Lung (tissue), 11 donors: ENCODE measurements at regions not wholly inside any gene's neighbourhood (a gene's known extent, or its start where the extent isn't known, plus 50 kb on each side); places are given as distances from the start of the nearest gene placed in this dataset.
A peak's percentile ranks its signal among the peaks of the same experiment; 100 is the strongest.

Source experiments
- ATAC-seq: fragments of 200-7000 bp; cut with Tn5 transposase; one replicate; pipeline ENCODE4 v1.9.1; 2020; ENCODE audit warnings: moderate number of reproducible peaks; ENCODE audit not compliant: insufficient read depth, low FRiP score
- DNase-seq, 3 donors: peaks; one replicate each; pipeline ENCODE4 v3.0.0-alpha.2; 2013 to 2017
- H3K27ac ChIP-seq, 2 donors: one replicate each; pipeline ENCODE4 v1.5.1; 2013; ENCODE audit warnings: mild to moderate bottlenecking in 2 of 2, moderate library complexity in 2 of 2, control low read depth in 1 of 2, inconsistent platforms in 1 of 2, low read depth in 1 of 2, low read length in 1 of 2
- H3K27me3 ChIP-seq, 3 donors: one replicate each; pipeline ENCODE4 v1.5.1; 2013; ENCODE audit warnings: low read length in 2 of 3; ENCODE audit not compliant: control insufficient read depth in 3 of 3, insufficient read depth in 3 of 3
- H3K36me3 ChIP-seq, 4 donors: one replicate each; pipeline ENCODE4 v1.5.1; 2013; ENCODE audit warnings: low read length in 4 of 4, mild to moderate bottlenecking in 1 of 4, moderate library complexity in 1 of 4; ENCODE audit not compliant: control insufficient read depth in 4 of 4, insufficient read depth in 4 of 4
- H3K4me1 ChIP-seq, 5 donors: one replicate each; pipeline ENCODE4 v1.5.1; 2013; ENCODE audit warnings: low read length in 5 of 5, mild to moderate bottlenecking in 2 of 5, moderate library complexity in 1 of 5; ENCODE audit not compliant: control insufficient read depth in 5 of 5, insufficient read depth in 5 of 5
- H3K4me3 ChIP-seq: one replicate; pipeline ENCODE4 v1.5.1; 2013; ENCODE audit warnings: mild to moderate bottlenecking, control low read depth, moderate library complexity
- H3K9ac ChIP-seq, 2 donors: one replicate each; pipeline ENCODE4 v1.5.1; 2013; ENCODE audit warnings: low read length in 2 of 2, control low read depth in 1 of 2; ENCODE audit not compliant: insufficient read depth in 1 of 2
- H3K9me3 ChIP-seq, 4 donors: one replicate each; pipeline ENCODE4 v1.5.1; 2013; ENCODE audit warnings: low read length in 3 of 4, mild to moderate bottlenecking in 1 of 4, moderate library complexity in 1 of 4; ENCODE audit not compliant: control insufficient read depth in 4 of 4, insufficient read depth in 3 of 4
- WGBS, 2 donors: extraction: QIAGEN DNeasy Blood & Tissue Kit; methylation state at CpG; one replicate each; pipeline ENCODE4 v1.1.7; 2013; 5-methylcytosine and 5-hydroxymethylcytosine counted together
- TF ChIP-seq, protein P1 (sequence below): IDR thresholded peaks from 2 replicates; pipeline ENCODE4 v1.5.1; 2012; ENCODE audit warnings: mild to moderate bottlenecking; ENCODE audit errors: control extremely low read depth, extremely low read depth
- donor health status: control.
- donor health status: control.
- donor health status: Bipolar disorder and iron deficiency.
- donor health status: healthy.
- donor health status: DM: yes; HTN: yes; CAD: no.

DNA sequence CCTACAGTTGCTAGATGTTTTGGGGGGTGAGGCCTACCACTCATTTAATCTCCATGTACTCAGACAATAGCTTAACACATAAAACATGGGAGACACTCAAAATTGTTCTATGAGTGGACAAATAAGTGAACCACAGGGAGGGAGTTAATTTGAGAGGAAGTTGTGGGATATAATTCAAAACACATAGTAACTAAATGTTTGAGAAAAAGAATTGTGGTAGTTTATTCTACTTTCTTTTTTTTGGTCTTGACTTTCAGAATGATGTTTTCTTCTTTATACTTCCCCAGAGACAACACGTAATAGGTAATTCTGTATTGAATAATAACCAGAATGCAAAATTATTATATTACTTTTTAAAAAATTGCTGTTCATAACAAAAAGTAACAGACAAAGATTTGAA is 453.8 kb downstream of the RFPL4B start:
- H3K4me1 ChIP-seq = peaks cover 0 to 7% (median 0%) of the 10 kb centered on the region in 5 donors
- 86 to 97% methylated on average over 1 of the region's 1 CpG for WGBS, 2 donors
- no peak overlapping the region for H3K4me3 ChIP-seq
- H3K9me3 ChIP-seq = no peaks in the 10 kb centered on the region
- ATAC-seq = no peak
- H3K36me3 ChIP-seq = no peaks in the 10 kb centered on the region
- no peak for DNase-seq
- TF ChIP-seq, protein P1, sequence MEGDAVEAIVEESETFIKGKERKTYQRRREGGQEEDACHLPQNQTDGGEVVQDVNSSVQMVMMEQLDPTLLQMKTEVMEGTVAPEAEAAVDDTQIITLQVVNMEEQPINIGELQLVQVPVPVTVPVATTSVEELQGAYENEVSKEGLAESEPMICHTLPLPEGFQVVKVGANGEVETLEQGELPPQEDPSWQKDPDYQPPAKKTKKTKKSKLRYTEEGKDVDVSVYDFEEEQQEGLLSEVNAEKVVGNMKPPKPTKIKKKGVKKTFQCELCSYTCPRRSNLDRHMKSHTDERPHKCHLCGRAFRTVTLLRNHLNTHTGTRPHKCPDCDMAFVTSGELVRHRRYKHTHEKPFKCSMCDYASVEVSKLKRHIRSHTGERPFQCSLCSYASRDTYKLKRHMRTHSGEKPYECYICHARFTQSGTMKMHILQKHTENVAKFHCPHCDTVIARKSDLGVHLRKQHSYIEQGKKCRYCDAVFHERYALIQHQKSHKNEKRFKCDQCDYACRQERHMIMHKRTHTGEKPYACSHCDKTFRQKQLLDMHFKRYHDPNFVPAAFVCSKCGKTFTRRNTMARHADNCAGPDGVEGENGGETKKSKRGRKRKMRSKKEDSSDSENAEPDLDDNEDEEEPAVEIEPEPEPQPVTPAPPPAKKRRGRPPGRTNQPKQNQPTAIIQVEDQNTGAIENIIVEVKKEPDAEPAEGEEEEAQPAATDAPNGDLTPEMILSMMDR = no peak
- no peaks in the 10 kb centered on the region for H3K27me3 ChIP-seq
- H3K9ac ChIP-seq = no peak overlapping the region
- H3K27ac ChIP-seq = no peak overlapping the region

DNA sequence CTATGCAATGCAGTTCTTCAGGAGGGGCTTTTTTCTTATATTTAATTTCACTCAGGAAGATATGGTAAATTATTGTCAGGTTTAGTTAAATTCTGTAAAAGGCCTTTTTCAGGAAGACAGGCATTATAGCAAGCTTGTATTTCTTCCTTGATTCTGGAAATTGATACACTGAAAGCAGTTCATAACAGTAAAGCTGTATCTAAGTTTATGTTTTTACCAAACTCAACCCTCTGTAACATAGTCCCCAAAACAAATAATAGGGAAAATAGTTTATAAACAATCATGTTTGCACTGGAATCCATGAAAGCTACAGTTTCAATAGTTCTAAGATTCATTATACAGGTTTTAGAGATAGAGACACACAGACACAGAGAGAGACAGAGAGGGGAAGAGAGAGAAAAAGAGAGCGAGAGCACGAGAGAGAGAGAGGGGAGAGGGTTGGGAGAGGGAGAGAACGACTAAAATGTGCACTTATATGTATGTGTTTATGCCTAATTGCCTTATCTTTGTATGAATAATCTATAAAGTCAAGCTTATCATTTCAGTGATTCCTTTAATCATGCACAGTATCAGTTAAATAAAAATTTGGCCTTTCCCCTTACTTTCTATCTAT is 454.4 kb downstream of the RFPL4B start:
- TF ChIP-seq, protein P1 = no peak
- Histone ChIP-seq H3K36me3 (no peaks in the 10 kb centered on the region), H3K9ac (no peak overlapping the region), H3K4me3 (no peak overlapping the region), H3K27ac (no peak overlapping the region), H3K27me3 (no peaks in the 10 kb centered on the region), H3K9me3 (no peaks in the 10 kb centered on the region), H3K4me1 (peaks cover 0 to 7% (median 0%) of the 10 kb centered on the region in 5 donors)
- DNase-seq (no peak), ATAC-seq (no peak)
- WGBS, 2 donors = 80 to 89% methylated on average over 3 of the region's 3 CpGs

DNA sequence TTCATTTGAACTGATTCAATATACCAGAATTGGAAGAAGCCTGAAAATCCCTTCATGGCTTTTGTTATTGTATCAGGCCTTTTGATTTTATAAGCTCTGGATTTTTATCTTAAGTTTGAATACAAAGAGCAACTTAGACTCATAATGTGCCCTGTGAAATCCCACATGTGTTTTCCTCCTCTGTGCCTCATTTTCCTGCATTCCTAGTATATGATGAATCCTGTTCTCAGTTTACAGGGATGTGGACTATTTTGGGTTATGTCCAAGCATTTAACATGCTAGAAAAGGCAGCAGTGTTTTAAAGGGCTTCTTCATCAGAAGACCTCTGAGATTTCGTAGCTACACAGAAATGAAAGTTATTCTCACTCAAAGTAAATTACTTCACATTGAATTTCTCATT is 455.0 kb downstream of the RFPL4B start:
- no peaks in the 10 kb centered on the region for H3K36me3 ChIP-seq
- DNase-seq (peak; percentile 13 to 86 (median 81)), ATAC-seq (no peak)
- H3K4me3 ChIP-seq = no peak overlapping the region
- no peaks in the 10 kb centered on the region for H3K9me3 ChIP-seq
- peaks cover 0 to 7% (median 0%) of the 10 kb centered on the region in 5 donors for H3K4me1 ChIP-seq
- 75 to 84% methylated on average over 1 of the region's 1 CpG for WGBS, 2 donors
- H3K27ac ChIP-seq = no peak overlapping the region
- H3K27me3 ChIP-seq = no peaks in the 10 kb centered on the region
- TF ChIP-seq, protein P1 = no peak
- no peak overlapping the region for H3K9ac ChIP-seq
